ENCODE measurements at regions not wholly inside any gene's neighbourhood (a gene's known extent, or its start where the extent isn't known, plus 50 kb on each side); places are given as distances from the start of the nearest gene placed in this dataset.
"Not testable (repeated sequence)": the region's sequence is repeated elsewhere in the genome, so short reads cannot be mapped to it uniquely, and the experiment has no call there.

DNA sequence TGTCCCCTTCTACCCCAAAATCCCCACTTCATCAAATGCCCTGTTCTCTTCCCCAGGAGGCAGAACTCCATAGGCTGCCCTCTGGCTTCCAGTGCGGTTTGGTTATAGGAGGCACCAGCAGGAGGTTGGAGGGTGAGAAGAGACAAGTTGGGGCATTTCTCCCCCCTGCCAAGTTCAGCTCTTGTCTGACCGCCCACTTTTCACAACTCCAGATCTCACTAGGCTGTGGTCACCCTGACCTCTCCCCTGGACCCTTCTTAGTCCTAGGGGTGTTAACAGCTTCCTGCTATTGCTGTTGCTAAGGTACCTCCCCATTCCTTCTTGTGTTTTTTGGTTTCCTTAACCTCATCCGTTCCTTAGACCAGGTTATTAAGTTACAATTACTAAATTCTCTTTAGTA is 95.1 kb downstream of the FOXD4L6 start:
- not testable (repeated sequence) for TF ChIP-seq ZBTB33 (IDR thresholded peaks at IDR 0.05); RAD21 (IDR thresholded peaks at IDR 0.05); TAF1 (conservative IDR thresholded peaks at IDR 0.05); CTCF (IDR thresholded peaks at IDR 0.05; ENCODE audit: low read depth, low read length, missing input control); MAX (IDR thresholded peaks at IDR 0.05); JUND (IDR thresholded peaks at IDR 0.05); FOXA1 (IDR thresholded peaks at IDR 0.05); YY1 (IDR thresholded peaks at IDR 0.05); EGR1 (IDR thresholded peaks at IDR 0.05; ENCODE audit: low read depth in 2 of 2); GABPA (IDR thresholded peaks at IDR 0.05 in 1 of 2, conservative IDR thresholded peaks at IDR 0.05 in 1 of 2)
- TF ChIP-seq, protein P1, sequence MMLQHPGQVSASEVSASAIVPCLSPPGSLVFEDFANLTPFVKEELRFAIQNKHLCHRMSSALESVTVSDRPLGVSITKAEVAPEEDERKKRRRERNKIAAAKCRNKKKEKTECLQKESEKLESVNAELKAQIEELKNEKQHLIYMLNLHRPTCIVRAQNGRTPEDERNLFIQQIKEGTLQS (IDR thresholded peaks at IDR 0.05) = not testable (repeated sequence)
